Upper lobe of right lung (tissue), 1 donor: ENCODE measurements at regions not wholly inside any gene's neighbourhood (a gene's known extent, or its start where the extent isn't known, plus 50 kb on each side); places are given as distances from the start of the nearest gene placed in this dataset.

Source experiments
- ATAC-seq: fragments of 200-7000 bp; cut with Tn5 transposase; one replicate; pipeline ENCODE4 v1.9.1; 2020; ENCODE audit warnings: mild to moderate bottlenecking, moderate library complexity
- DNase-seq: peaks from one replicate; pipeline ENCODE4 v3.0.0-alpha.2; 2020
- H3K27ac ChIP-seq: fragments of 200-600 bp; one replicate; pipeline ENCODE4 v1.8.0; 2022
- H3K27me3 ChIP-seq: fragments of 200-600 bp; one replicate; pipeline ENCODE4 v1.8.0; 2022; ENCODE audit warnings: mild to moderate bottlenecking
- H3K36me3 ChIP-seq: fragments of 200-600 bp; one replicate; pipeline ENCODE4 v1.8.0; 2022
- H3K4me1 ChIP-seq: fragments of 200-600 bp; one replicate; pipeline ENCODE4 v1.8.0; 2022
- H3K4me3 ChIP-seq: fragments of 200-600 bp; one replicate; pipeline ENCODE4 v1.8.0; 2022; ENCODE audit warnings: mild to moderate bottlenecking
- H3K9me3 ChIP-seq: fragments of 200-600 bp; one replicate; pipeline ENCODE4 v1.8.0; 2022
- intact Hi-C: fragments of 100-400 bp; cut with DNase I; formaldehyde crosslinking; loops from one replicate; pipeline ENCODE4 v1.11.0; 2022
- TF ChIP-seq, protein P1 (sequence below): fragments of 200-600 bp; IDR thresholded peaks from one replicate; pipeline ENCODE4 v1.8.0; 2022; ENCODE audit warnings: antibody characterized with exemption
- donor health status: DM: no; HTN: yes; CAD: no; lungs with severe emphysema.

DNA sequence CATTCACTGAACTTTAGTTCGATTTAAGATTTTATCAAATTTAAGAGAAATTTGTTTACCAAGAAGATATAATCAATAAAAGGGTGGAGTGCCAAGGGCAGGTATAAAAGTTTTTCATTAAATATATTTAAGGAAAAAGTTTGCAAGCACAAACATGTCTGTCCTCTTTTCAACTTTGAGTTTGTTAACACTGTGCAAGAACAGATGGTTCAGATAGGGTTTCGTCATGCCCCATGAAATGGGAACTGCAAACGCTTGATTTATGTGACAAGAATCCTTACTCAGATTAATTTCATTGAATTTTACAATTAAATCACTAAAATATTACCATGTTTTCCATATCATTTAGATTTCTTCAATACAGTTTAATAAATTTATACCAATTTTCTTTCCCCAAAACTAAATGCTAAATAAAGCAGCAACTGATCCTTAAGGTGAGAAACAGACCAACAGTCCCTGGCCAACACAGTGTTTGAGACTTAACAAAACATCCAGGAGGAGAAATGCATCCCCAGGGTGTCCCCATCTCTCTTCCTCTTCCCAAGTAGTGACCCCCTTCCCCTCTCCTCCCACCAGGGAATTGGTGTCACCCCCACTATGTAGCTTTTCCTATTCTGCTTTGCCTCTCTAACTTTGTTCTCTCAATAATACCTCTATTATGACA, 292.9 kb downstream of the LTN1 start:
- Histone ChIP-seq H3K4me3 (no peak overlapping the region), H3K9me3 (no peaks in the 10 kb centered on the region), H3K27ac (no peak overlapping the region), H3K4me1 (peaks cover 6% of the 10 kb centered on the region), H3K27me3 (no peaks in the 10 kb centered on the region), H3K36me3 (no peaks in the 10 kb centered on the region)
- TF ChIP-seq, protein P1, sequence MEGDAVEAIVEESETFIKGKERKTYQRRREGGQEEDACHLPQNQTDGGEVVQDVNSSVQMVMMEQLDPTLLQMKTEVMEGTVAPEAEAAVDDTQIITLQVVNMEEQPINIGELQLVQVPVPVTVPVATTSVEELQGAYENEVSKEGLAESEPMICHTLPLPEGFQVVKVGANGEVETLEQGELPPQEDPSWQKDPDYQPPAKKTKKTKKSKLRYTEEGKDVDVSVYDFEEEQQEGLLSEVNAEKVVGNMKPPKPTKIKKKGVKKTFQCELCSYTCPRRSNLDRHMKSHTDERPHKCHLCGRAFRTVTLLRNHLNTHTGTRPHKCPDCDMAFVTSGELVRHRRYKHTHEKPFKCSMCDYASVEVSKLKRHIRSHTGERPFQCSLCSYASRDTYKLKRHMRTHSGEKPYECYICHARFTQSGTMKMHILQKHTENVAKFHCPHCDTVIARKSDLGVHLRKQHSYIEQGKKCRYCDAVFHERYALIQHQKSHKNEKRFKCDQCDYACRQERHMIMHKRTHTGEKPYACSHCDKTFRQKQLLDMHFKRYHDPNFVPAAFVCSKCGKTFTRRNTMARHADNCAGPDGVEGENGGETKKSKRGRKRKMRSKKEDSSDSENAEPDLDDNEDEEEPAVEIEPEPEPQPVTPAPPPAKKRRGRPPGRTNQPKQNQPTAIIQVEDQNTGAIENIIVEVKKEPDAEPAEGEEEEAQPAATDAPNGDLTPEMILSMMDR: no peak
- intact Hi-C loops: no loop called here
- ATAC-seq (no peak), DNase-seq (no peak)

DNA sequence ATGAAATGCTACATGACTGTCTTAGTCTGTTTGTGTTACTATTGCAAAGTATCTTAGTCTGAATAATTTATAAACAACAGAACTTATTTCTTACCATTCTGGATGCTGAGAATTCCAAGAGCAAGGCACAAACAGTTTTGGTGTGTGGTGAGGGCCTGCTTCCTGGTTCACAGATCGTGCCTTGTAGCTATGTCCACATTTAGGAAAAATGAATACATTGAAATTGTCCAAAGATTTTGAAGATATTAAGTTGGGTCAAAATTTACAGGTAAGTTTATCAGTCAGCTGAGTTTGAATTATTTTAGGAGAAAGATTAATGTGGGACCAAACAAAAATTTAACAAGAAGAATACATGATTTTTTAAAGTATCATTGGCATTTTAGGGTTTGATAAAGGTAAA, 293.5 kb downstream of the LTN1 start:
- intact Hi-C loops: no loop called here

GRCh38 chr21:28696844-28697410, 295.8 kb downstream of the LTN1 start:
- Histone ChIP-seq H3K4me1 (no peaks in the 10 kb centered on the region), H3K4me3 (no peak overlapping the region), H3K36me3 (no peaks in the 10 kb centered on the region), H3K27ac (no peak overlapping the region), H3K27me3 (no peaks in the 10 kb centered on the region), H3K9me3 (no peaks in the 10 kb centered on the region)
- ATAC-seq: no peak
- intact Hi-C loops: no loop called here
- no peak for DNase-seq
- TF ChIP-seq, protein P1: no peak

More for the DNA sequence above, 293.5 kb downstream of the LTN1 start:
- peaks cover 2% of the 10 kb centered on the region for H3K4me1 ChIP-seq
- ATAC-seq (no peak), DNase-seq (no peak)
- no peak overlapping the region for H3K4me3 ChIP-seq
- H3K36me3 ChIP-seq: no peaks in the 10 kb centered on the region
- no peak overlapping the region for H3K27ac ChIP-seq
- no peaks in the 10 kb centered on the region for H3K27me3 ChIP-seq
- no peaks in the 10 kb centered on the region for H3K9me3 ChIP-seq
- TF ChIP-seq, protein P1: no peak

DNA sequence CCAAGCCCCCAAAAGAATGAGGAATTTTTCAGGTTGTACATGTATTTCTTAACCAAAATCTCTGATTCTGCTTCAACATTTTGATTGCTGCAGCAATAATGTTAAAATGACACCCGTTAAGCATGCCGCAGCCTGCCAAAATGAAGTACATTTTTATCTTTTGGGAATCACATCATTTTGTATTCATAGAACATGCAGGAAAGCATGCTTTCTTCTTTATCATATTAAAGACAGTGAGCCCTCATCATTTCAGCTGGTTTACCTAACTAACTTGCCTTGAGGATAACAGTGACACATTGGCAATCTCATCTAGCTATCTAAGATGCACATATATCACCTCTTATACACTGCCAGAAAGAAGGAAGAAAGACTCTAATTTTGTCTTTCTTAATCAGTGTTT, 299.2 kb downstream of the LTN1 start:
- H3K9me3 ChIP-seq: no peaks in the 10 kb centered on the region
- no peaks in the 10 kb centered on the region for H3K4me1 ChIP-seq
- H3K27me3 ChIP-seq: no peaks in the 10 kb centered on the region
- TF ChIP-seq, protein P1: no peak
- intact Hi-C loops: no loop called here
- DNase-seq (no peak), ATAC-seq (no peak)
- H3K27ac ChIP-seq: no peak overlapping the region
- no peaks in the 10 kb centered on the region for H3K36me3 ChIP-seq
- no peak overlapping the region for H3K4me3 ChIP-seq

- no peaks in the 10 kb centered on the region for H3K4me1 ChIP-seq
- DNase-seq (no peak), ATAC-seq (no peak)
- H3K4me3 ChIP-seq: no peak overlapping the region
- H3K27ac ChIP-seq: no peak overlapping the region
- intact Hi-C loops: no loop called here
- no peaks in the 10 kb centered on the region for H3K27me3 ChIP-seq
- TF ChIP-seq, protein P1: no peak
- H3K9me3 ChIP-seq: no peaks in the 10 kb centered on the region
- no peaks in the 10 kb centered on the region for H3K36me3 ChIP-seq
Measured at GRCh38 chr21:28690196-28690595, 302.5 kb downstream of the LTN1 start.
